DND-41 (cell line): ENCODE measurements at regions not wholly inside any gene's neighbourhood (a gene's known extent, or its start where the extent isn't known, plus 50 kb on each side); places are given as distances from the start of the nearest gene placed in this dataset.

Experiments used
- EZH2 ChIP-seq: IDR thresholded peaks from 3 replicates; pipeline ENCODE4 v1.6.1; 2012; ENCODE audit warnings: borderline replicate concordance, low read depth, mild to moderate bottlenecking, moderate library complexity, low read length, inconsistent platforms; ENCODE audit not compliant: severe bottlenecking
- TF ChIP-seq, protein P1 (sequence below): IDR thresholded peaks from 2 replicates; pipeline ENCODE4 v1.5.1; 2012; ENCODE audit warnings: borderline replicate concordance, low read length, moderate library complexity, mild to moderate bottlenecking; ENCODE audit not compliant: poor library complexity, severe bottlenecking; ENCODE audit errors: extremely low read depth

DNA sequence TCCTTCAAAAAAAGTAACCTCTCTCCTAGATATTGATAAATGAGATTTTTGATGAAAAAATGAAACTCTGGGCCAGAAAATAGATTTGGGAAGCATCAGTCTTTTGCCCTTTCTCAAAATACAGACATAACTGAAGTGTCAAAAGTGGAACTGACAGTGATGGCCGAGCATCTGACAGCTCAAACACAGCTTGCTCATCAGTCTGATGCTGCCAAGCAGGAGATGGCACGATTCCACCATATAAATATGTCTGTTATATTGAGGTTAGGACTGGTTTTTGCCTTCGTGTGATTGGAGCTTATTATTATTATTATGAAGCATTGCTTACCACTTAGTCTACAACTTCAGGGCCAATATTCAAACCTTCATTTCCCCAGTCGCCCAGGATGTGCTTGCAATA, 152.6 kb upstream of the EPHA3 start:
- TF ChIP-seq EZH2, result no peak
- TF ChIP-seq, protein P1, sequence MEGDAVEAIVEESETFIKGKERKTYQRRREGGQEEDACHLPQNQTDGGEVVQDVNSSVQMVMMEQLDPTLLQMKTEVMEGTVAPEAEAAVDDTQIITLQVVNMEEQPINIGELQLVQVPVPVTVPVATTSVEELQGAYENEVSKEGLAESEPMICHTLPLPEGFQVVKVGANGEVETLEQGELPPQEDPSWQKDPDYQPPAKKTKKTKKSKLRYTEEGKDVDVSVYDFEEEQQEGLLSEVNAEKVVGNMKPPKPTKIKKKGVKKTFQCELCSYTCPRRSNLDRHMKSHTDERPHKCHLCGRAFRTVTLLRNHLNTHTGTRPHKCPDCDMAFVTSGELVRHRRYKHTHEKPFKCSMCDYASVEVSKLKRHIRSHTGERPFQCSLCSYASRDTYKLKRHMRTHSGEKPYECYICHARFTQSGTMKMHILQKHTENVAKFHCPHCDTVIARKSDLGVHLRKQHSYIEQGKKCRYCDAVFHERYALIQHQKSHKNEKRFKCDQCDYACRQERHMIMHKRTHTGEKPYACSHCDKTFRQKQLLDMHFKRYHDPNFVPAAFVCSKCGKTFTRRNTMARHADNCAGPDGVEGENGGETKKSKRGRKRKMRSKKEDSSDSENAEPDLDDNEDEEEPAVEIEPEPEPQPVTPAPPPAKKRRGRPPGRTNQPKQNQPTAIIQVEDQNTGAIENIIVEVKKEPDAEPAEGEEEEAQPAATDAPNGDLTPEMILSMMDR, result no peak
